ENCODE measurements at regions not wholly inside any gene's neighbourhood (a gene's known extent, or its start where the extent isn't known, plus 50 kb on each side); places are given as distances from the start of the nearest gene placed in this dataset.
"Not testable (repeated sequence)": the region's sequence is repeated elsewhere in the genome, so short reads cannot be mapped to it uniquely, and the experiment has no call there.

DNA sequence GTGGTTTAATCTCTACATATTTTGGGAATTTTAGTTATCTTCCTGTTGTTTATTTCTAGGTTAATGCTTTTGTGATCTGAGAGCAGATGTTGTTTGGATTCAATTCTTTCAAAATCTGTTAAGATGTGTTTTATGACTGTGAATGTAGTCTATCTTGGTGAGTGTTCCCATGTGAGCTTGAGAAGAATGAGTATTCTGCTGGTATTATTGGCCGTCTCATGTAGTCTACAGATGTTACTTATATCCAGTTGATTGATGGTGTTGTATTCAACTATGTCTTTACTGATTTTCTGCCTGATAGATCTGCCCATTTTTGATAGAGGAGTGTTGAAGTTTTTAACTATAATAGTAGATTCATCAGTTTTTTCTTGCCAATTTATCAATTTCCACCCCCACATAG, 141.4 kb upstream of the FOXP2 start:
- no peak for FAIRE-seq

DNA sequence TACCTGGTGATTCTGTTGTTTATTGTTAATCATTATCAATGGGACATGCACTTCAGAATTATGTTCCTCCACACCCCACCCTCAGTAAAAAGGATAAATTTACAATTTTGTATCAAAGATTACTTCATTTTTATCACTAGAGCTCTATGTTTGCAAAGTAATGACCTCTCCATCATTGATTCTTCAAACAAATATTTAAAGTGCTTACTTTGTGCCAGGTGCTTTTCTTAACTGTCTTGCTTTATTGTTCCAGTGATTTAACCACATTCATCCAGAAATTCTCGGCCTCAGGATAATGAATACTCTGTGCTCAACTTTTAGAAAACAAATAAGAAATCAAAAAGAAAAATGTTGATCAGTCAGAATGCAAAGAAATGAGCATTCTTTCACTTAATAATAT, 144.9 kb upstream of the FOXP2 start:
- FAIRE-seq = no peak

DNA sequence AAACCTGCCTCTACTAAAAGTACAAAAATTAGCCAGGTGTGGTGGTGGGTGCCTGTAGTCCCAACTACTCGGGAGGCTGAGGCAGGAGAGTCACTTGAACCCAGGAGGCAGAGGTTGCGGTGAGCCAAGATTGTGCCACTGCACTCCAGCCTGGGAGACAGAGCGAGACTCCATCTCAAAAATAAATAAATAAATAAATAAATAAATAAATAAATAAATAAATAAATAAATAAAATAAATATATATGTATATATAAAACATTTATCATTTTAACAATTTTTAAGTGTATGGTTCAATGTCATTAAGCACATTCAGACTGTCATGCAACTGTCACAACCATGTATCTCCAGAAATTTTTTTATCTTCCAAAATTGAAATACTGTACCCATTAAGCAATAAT, 147.1 kb upstream of the FOXP2 start:
- not testable (repeated sequence) for FAIRE-seq

DNA sequence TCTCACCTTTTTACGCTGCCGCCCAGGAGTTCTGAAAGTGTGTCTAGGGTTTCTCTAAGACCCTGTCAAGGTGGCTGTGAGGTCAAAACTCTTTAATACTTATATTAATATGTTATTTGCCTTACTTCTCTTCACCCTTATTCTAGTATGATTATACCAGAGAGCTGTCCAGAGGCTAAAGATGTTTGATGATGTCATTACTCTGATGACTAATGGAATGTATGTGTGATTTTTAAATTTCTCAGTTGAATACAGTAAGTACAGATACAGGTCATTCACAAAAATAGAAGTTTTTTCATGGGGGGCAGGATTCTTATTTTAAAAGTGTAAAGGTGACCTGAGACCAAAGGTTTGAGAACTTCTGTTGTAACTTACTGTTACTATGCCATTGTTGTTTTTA, 150.6 kb upstream of the FOXP2 start:
- no peak for FAIRE-seq

DNA sequence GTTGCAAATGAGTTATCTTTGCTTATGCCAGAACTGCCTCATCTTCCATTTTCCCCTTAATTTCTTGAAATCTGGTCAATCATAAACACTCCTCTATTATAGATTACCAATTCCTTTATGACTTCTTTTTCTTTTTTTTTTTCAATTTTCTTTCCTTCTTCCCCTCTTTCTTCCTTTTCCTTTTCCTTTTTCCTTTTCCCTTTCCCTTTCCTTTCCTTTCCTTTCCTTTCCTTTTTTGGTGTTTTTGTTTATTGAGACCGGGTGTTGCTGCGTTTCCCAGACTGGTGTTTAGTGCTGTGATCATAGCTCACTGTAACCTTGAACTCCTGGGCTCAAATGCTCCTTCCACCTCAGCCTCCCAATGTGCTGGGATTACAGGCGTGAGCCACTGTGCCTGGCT, 151.4 kb upstream of the FOXP2 start:
- no peak for FAIRE-seq

DNA sequence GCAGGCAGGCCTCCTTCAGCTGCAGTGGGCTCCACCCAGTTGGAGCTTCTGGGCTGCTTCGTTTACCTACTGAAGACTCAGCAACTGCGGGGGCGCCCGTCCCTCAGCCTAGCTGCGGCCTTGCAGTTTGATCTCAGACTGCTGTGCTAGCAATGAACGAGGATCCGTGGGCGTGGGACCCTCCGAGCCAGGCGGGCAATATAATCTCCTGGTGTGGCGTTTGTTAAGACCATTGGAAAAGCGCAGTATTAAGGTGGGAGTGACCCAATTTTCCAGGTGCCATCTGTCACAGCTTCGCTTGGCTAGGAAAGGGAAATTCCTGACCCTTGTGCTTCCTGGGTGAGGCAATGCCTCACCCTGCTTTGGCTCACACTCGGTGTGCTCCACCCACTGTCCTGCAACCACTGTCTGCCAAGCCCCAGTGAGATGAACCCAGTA, 159.2 kb upstream of the FOXP2 start:
- FAIRE-seq = no peak

DNA sequence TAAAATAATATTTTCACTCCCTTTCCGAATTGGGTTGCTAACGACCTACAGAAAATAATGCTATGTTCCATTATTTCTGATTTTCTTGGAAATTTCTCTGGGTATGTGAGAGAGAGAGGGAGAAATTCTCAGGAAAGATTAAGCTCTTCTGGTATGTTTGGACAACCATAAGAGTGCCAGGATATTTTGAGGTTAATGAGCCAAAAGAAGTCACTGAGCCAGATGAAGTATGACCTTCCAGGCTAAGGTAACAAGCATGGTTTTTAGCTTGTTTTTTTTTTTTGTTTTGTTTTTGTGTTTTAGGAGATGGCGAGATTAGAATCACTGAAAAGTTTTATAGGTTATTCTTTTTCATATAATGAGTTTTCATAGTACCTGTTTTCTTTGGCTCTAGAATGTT, 171.0 kb upstream of the FOXP2 start:
- FAIRE-seq = no peak

DNA sequence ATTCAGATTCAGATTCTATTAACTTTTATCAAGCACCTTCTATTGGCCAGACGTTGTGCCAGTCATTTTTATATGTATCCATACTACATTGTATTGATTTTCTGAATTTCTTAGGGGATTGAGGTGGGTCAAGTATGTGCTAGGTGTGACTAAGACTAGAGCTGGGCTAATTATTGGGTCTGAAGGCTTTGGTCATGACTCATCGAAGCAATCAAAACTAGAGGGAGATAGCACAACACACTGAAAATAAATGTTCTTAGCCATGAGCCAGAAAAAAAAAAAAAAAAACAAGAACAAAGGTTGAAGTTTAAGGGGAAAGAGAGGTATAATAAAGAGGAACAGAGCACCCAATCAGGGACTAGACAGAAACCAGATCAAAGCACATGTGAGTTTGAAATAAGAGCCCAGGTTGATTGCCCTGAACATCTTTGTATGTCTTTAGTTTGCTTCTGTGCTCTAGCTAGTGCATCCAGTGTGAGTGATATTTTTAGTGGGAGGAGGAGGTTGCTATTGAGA, 171.6 kb upstream of the FOXP2 start:
- FAIRE-seq = no peak

DNA sequence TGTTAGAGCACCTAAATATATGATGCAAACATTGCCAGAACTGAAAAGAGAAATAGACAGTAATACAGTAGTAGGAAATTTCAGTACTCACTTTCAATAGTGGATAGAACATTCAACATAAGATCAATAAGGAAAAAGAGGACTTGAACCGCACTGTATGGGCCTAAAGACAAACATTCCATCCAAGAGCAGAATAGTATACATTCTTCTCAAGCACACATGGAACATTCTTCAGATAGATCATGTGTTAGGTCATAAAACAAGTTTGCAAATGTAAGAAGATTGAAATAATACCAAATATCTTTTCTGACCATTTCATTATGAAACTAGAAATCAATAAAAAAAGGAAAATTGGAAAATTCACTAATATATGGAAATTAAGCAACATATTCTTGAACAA, 185.4 kb upstream of the FOXP2 start:
- peak; percentile 21 for FAIRE-seq

DNA sequence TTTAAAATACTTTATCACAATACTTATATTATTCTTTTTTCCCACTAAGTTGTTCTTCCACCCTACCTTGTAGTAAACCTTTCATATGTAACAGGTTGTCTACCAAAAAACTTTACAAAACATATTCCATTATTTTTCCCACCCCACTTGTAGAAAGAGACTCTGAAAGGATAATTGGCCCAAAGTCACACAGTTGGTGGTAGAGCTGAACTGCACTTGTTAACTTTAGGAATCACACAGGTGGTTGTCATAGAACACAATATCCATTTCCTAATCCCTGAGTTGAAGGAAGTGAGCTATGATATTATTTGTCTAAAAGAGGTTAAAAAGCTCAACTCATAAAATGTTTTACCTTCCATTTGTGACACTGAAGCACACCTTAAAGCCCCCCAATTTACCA, 188.8 kb upstream of the FOXP2 start:
- no peak for FAIRE-seq

DNA sequence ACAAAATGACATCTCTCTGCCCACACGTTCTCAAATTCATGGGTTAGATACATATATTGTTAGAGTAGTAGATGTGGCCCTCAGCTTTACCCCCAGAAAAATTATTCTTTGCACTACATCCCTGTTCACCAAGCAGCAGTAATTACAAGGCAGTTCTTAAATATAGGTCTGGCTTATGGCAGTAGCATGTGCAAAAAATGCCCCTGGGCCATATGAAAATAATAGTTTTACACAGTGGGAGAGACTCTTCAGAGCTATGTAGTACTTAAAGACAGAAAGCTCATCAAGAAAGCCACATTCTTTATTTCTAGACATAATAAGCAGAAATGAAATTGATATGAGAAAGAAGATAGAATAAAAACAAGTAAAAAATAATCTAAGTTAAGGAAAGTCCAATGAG, 196.3 kb upstream of the FOXP2 start:
- FAIRE-seq = no peak

DNA sequence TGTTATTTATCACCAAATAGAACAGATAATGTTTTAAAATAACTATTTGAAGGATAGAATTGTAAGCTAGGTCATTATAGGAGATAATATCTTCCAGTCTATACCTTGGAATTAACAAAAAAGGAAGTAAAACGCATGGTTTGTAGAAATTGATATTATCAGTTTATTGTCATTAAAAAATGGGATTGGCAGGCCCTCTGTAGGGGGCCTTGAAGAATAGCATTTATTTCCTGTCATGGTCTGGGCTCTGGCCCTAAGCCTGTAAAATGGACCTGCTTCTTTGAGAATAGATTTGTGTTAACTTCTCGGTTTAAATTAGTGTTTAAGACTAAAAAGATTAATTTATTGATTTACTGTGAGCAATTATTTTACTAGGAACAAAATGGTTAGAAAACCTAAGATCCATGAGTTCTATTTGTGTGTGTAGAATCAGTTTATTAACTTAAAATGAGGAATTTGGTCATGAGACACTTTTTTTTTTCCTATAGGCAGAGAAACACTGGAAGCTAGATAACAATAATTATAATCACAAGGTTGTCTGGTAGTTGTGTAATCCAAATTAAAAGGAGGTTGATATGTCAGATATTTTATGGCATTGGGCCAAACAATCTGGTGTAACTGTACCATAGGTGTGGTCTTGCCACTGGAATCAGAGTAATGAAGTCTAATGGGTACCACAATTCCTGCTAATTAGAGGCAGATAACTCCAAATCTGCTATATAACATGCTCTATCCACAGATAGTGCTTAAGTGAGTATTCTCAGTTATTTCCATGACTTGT, 197.4 kb upstream of the FOXP2 start:
- FAIRE-seq = no peak

DNA sequence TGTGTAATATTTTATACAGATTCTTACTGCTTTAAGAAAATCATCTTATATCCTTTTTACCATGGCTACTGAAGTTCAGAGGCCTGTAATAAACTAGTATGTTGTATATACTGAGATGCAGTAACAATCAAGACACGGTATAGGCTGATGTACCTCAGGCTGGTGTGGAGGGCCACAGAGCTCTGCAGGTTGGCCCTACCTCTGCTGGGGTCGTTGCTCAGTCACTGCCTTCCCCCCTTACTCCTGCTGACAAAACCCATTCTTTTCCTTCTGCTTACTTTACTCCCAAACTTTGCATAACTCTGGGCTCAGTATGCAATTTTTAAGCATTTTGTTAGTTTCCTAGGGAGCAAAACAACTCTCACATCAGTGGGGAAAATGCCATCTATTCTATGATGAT, 200.1 kb upstream of the FOXP2 start:
- FAIRE-seq = no peak

DNA sequence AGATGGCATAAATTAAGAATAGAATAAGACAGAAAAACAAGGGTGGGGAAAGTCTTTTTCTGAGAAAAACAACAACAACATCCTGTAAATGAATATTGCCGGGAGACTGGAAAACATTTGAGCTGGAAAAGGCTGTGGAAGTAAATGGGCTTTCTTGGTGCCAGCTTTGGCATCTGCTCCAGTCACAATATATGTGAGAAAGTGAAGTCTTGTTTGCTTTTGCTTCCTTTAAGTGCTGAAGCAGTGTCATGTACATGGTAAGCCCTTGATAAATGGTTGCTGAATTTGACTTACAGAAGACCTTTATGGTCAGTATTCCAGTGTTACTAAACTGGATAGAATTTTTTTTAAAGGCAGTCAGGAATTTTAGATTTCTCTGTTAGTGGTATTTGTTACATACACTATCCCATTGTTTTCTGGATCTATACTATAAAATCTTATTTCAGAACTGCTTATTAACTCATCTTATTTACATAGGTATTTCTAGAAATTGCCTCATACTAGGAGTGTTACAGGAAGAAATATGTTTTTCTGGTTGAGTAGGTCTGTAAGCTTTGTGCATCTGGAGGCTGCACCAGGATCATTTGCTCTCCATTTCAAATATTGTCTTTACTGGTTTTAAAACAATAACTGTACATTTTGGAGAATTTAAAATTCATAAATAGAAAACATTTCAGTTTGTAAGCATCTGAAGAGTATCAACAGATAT, 201.7 kb upstream of the FOXP2 start:
- FAIRE-seq = peak; percentile 86

DNA sequence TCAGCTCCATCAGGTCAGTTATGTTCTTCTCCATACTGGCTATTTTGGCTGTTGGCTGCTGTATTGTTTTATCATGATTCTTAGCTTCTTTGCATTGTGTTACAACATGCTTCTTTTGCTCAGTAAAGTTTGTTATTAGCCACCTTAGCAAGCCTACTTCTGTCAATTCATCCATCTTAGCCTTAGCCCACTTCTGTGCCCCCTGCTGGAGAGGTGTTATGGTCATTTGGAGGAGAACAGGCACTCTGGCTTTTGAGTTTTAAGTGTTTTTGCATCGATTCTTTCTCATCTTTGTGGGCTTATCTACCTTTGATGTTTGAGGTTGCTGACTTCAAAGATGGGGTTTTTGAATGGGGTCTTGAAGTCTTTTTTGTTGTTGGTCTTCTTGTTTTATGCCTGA, 204.6 kb upstream of the FOXP2 start:
- no peak for FAIRE-seq

DNA sequence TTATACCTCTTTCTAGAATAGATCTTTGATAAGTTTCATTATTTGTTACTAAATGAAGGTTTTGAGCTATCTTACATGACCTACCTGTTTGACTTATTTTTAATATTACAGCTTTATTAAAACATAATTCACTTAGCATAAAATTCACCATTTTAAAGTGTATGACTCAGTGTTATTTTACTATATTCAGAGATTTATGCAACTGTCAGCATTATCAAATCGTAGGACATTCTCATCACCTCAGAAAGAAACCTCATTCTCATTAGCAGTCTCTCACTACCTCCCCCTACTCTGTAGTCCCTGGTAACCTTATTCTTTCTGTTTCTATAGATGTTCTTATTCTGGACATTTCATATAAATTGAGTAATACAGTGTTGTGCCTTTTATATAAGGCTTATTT, 207.9 kb upstream of the FOXP2 start:
- no peak for FAIRE-seq

DNA sequence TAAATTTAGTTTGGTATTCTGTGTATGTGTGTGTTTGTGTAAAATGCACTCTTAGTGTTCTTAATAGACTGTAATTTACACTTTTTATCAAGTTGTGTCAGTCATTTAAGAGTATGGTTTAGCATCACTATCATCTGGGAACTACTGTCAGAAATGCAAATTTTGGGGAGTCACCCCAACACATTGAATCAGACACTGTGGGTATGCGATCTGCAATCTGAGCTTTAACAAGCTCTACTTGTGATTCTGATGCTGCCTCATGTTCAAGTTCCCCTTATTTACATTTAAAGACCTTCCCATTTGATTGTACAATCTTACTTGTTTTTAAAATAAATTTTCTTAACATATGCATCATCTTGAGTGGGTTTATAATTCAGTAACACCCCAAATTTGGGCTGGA, 218.1 kb upstream of the FOXP2 start:
- no peak for FAIRE-seq

DNA sequence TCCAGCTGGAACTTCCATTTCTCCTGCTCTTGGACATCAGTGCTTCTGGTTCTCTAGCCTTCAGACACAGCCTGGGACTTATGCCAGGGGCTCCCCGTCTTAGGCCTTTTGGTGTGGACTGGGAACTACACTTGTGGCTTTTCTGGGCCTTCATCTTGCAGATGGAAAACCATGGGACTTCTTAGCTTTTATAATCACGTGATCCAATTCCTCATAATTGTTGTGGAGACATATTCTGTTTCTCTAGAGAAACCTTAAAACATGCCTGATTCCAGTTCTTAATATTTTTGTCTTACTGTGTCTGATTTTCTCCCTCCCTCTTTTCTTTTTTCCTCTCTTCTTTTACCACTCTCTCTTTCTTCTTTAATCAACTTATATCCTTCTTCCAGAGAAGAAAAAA, 224.2 kb upstream of the FOXP2 start:
- no peak for FAIRE-seq

DNA sequence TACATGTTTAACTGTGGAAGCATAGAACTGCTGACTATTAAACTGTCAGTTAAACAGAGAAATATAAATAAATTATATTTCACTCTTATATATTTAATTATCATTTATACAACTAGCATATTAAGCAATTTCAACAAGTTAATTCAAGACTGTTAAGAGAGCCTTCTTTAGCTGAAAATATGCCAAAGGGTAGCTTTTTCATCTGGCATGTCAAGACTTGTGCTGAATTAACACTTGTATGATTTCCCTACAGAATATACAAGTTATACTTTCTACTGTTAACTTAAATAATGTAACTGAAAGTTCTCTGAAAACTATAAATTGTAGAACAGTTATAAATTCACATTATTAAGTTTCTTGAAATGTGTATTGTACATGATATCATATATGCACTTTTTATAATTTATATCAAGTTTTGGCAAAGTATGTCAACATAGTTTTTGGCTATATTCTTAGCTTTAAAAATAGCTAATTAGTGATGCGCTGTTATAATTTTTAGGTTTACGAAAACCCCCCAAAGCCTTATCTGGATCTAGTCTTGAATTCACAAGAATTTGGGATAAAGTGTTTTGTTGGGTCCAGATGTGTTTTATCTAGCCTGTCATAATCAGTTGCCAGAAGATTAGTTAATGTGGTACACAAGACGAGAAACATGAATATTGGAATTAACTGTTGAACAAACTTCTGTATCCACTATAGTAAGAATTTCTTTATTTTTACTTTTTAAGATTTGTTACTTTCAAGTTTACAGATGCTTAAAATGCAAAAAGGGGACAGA, 231.1 kb upstream of the FOXP2 start:
- peak; percentile 36 for FAIRE-seq

DNA sequence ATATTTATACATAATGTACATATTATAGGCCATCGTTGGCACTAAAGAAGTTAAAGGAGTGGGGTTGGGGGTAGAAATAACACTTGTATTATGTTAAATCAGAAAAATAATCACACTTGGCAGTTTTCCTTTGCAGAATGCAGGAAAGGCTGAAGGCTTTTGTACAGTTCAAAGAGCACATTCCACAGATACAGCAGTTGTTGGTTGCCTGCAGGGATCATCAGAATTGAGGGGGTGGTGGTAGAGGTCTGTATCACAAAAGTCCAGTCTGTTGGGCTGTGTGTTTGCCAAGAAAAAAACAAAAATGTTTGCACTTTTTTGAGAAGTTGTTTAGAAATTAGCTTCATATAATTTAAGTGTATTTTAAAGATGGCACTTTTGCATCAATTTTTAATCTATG, 231.8 kb upstream of the FOXP2 start:
- FAIRE-seq = no peak

DNA sequence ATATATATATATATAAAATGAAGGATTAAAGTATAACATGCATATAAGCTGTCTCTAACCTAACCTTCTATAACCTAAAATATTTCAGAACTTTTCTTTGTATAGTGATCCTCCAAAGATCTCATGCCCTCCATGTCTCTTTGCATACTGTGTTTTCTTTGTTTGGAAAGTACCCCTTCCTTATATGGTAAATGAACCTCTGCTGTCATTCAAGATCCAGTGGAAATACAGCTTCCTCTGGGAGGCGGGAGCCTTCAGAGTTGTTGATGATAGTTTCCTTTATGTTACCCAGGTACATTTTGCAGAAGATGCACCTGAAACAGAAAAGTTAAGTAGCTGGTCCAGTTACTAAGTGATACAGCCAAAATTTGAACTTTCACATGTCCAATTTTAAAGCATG, 233.3 kb upstream of the FOXP2 start:
- no peak for FAIRE-seq

DNA sequence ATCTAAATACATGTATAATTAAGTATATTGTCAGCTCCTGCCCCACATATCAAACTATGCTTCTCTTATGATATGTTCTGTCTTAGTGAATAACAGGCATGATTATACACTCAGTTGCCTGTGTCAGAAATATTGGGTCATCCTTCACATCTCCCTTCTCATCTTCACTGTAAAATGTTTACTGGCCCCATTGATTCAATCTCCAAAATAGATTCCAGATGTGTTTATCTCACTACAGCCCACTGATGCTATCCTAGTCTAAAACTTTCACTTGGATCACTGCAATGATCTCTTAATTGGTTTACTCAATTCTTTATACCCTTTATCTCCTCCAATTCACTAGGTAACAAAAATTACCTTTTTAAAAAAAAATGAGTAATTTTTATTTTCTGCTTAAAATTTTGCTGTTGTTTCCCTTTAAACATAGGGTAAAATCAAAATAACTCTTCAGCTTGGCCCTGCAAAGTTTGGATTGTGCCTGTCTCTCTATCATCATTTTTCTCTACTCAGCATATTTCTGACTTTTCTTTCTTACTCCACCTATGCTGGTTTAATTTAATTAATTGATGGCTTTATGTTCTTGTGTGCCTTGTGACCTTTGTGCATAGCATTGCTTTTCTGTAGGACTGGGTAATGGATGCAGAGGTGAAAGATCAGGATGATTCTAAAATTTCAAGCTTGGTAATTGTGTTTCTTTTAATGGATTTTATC, 233.9 kb upstream of the FOXP2 start:
- FAIRE-seq = no peak

DNA sequence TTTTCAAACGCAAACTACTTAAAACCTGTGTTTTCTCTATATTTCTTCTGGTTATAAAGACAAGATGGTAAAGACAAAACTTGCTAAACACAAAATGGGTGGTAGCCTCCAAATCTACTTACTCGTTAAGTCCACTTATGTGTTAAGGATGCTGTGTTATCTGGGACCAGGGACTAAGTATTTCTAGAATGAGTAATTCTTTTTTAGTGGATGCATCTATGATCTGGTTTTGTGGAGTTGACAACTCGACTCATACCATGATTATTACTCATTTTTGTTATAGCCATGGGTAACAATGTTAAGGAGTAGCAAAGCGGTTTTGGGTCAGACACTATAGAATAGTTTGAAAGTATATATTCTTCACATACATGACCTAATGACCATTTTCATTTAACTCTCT, 239.5 kb upstream of the FOXP2 start:
- no peak for FAIRE-seq

Data from islet of Langerhans (tissue), 1 donor.